NCI-H2227 treated with DMSO at 0.1 percent for 48 hours (cell line): ENCODE measurements at regions not wholly inside any gene's neighbourhood (a gene's known extent, or its start where the extent isn't known, plus 50 kb on each side); places are given as distances from the start of the nearest gene placed in this dataset.
A peak's percentile ranks its signal among the peaks of the same experiment; 100 is the strongest.

ENCODE experiments used
- DNase-seq: peaks from one replicate; lab custom pipeline; 2025; lab: John Stamatoyannopoulos, UW

DNA sequence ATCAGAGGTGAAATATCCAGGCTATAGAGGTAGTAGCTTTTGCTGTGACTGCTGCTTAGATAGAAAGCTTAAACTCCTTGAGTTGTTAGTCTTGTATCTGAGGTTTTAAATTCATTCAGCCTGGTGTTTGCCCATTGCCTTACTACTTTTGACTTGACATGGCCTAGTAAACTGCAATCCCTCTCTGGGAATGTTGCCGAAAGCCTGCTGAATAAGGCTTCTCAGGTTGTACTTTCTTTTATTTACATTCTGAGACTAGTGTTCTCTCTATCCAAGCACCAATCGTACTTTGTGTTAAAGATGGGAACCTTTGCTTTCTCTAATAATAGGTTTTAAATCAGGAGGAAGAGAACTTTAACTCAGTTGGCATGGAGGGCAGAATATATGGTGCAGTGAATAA lies 357.6 kb upstream of the CWC22 start:
- peak; percentile 96 for DNase-seq

DNA sequence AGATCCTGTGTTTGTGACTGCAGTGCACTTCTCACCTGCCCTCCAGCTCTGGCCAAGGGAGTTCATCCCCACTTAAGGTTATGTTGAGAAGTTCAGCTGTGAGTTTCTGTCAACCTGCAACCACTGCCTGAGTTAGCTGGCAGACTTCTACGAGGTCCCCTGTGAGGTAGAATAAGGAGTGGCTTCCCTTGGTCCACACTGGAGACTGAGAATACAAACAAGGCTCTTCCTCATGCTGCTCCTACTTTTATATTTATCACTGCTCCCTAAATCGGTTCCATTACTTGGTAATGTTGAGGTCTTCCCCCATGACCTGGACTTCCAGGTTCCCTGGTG lies 353.2 kb upstream of the CWC22 start:
- no peak for DNase-seq

DNA sequence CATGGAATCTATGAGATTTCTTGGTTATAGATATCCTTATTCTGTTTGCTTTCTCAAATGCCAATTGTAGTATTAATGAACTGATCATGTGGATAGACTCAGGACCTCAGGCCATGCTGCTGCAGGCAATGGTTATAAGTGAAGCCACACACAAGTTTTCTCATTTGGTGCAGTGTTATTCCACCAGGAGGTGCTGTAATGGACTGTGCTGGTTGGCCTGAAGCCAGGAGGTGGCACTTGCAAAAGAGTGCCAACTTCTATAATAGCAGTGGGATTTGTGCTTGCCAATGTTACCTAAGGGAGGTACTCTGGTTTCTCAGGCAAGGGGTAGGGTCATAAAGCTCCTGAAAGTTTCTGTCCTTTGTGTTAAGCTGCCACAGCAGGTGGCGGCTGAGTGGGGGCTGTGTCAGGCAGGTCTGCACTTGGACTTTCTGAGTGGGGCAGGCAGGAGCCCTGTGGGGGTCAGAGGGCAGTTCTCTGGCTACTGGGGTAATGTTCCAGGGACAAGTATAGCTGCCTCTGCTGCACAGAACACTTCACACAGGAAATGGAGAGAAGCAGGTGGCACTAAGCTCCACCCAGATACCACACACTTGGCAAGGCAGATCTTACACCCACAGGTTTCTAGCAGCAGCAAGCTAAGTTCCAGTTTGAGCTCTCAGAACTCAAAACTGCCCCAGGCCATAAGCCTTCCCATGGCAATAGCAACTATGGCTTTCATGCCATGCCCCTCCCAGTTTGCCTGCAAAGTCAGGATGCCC lies 352.6 kb upstream of the CWC22 start:
- no peak for DNase-seq

DNA sequence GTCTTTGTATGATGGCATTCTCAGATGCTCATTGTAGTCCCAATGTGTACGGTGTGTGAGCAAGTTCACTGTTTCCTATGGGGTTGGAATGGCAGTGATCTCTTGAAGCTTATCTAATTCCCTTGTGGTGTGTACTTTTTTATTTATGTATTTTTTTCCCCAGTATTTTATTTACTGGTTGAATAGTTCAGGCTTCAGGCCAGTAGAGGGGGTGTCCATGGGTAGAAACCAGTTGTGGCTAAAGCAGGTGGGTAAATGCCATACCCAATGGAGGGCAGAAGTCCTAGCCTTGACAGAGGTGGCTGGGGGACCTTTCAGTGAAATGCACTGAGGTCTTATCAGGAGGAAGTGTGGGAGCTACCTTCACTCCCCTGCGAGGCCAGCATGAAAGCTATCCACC lies 351.4 kb upstream of the CWC22 start:
- no peak for DNase-seq

DNA sequence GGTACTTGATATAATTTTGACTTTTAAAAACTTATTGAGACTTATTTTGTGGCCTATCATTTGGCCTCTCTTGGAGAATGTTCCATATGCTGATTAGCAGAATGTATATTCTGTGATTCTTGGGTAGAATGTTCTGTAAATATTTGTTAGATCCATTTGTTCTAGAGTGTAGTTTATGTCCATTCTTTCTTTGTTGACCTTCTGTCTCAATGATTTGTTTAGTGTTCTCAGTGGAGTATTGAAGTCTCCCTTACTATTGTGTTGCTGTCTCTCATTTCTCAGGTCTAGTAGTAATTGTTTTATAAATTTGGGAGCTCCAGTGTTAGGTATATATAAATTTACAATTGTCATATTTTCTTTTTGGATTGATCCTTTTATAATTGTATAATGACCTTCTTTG lies 349.6 kb upstream of the CWC22 start:
- no peak for DNase-seq

DNA sequence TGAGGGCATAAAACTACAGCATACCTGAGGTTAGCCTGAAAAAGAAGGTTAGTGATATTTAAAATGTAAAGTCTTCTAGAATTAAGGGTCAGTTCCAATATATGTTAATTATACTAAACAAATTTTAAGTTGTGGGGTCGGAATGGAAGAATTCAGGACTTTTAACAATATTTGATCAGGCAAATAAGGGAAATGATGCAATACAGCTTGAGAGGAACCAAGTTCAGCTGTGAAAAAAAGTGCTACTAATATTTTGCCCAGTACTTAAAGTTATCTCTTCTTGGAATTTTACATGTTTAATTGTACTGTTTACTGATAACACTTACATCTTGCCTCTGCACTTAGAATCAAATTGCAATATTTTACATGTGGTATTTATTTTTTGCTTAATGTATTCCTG lies 345.5 kb upstream of the CWC22 start:
- no peak for DNase-seq

DNA sequence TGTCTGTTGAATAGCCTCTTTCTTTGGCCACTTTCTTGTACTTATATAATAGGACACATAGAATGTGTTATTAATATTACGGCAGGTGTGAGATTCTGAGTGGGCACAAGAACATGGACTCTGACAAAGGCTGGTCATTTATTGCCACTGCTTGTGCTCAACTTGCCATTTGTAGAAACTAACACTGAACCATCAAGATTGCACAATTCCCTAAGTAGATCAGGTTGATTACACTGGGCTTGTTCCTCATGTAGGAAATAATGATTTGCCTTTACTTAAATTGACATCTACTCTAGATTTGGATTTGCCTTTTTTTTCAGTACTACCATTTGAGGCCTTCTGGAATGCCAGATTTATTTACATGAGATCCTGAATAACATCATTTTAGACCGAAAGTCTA lies 342.7 kb upstream of the CWC22 start:
- DNase-seq: no peak

DNA sequence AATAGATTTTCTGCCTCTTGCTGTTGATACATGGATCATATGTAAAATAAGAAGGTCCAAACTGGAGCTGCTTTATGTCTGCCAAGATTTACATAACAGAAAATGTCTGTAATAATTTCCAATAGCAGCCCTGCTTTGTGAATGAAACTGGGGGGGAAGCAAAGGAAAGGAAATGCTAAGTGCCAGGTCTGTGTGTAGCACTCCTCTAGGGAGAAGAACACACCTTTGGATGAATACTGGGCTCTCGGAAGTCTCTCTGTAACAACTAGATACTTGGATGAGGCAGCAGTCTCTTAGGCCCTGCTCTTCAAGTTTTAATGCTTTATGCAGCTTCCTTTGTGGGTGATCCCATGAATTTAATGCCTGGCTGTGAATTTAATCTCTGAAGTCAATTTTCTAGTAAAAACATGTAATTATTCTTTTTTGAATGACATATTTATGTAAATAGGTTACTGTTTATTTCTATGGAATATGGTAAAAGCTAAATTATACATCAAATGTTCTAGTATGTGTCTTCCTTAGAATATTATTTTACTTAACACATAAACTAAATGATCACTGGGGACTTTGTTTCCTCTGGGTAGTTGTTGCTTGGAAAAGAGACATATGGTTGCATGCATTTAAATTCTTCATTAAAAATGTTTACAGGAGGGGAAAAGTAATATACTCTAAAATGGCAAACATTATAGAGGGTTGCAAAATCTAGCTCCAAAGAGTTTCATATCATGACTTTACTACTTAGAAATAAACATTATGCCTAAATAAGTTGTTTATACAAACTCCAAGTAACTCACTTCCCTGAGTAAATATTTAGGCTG lies 336.6 kb upstream of the CWC22 start:
- DNase-seq: no peak

DNA sequence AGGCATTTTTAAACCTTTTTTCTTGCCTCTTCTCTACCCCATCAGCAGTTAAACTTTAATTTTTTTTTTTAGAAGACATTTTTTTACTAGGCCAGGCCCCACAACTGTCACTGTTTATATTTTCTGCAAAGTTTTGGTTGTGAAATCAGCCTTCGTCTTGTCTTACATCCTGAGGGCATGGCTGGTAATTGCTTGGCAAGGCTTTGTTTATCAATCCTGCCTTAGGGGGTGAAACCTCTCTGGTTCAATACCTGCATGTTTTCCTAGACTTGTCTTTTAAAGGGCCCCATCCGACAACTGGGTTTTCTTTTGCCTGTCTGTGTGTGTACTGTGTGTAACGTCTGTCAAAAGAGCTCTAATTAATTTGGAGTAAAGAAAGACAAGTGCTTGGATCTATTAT lies 330.0 kb upstream of the CWC22 start:
- no peak for DNase-seq

DNA sequence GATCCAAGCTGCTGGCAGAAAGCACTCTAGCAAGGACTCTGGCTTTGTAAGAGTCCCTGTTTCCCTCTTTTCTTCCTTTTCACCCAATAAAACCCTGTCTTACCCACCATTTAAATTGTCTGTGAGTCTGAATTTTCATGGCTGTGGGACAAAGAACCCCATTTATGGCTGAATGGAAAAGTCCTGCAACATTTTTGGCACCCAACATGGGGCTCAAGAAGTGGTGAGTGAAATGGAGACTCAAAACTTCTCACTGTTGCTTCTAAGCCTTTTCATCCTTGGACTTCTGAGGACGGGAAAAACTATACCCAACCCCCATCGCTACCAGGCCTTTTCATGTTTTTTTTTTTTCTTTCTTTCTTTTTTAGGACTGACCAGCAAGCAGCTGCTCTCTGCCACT lies 329.5 kb upstream of the CWC22 start:
- no peak for DNase-seq

DNA sequence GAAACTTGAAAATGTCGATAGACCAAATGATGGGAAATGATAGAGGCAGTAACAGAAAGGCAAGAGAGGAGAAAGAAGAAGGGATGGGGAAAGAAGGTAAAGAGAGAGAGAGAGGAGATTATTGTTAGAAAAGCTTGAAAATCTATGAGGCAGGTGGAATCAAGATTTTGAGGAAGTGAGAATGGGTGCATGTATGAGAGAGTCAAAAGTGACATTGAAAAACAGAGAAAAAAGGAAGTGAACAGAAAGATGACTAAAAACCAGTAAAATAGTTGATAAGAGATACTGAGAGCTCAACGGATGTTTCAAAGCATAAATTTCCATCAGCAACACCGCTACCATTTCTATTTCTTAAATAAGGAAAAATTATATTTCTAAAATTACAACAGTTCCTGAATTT lies 327.4 kb upstream of the CWC22 start:
- DNase-seq: no peak

DNA sequence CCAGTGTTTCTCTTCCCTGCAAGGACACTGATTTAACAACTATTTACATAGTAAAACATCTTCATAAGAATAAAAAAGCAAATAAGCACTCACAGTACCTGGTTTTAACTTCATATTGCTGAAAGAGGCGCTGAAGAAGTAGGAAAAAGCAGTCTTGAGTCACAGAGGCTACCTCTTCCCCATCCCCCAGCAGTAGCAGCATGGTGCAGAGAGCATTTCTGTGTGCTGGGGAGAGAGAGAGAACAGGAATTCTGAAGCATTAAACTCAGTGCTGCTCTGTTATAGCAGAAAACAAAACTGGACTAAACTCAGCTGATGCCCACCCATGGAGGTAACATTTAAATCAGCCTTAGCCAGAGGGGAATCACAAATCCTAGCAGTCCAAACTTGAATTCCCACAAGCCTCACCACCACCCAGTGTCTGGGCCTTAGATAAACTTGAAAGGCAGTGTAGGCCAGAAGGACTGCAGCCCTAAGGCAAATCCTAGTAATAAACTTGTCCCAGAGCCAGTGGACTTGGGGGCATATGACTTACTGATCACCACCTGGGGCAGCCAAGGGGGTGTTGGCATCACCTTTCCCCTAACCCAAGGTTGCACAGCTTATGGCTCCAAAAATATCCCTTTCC lies 321.8 kb upstream of the CWC22 start:
- DNase-seq: no peak

DNA sequence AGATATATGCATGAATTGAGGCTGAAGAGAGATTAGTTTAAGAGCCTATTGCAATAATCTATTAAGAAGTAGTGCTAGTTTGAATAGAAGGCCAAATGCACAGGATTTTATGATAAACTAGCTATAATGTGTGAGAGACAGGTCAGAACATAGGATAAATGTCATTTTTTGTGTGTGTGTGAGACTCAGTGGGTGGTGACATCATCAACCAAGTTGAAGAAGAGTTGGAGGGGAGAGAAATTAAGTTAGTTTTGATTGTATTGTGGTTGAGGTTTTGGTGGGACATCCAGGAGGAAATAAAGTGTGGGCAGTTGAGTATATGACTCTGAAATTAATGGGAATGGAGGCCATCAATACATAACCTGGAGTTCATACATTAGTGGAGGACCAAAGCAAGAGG lies 320.1 kb upstream of the CWC22 start:
- DNase-seq: no peak

DNA sequence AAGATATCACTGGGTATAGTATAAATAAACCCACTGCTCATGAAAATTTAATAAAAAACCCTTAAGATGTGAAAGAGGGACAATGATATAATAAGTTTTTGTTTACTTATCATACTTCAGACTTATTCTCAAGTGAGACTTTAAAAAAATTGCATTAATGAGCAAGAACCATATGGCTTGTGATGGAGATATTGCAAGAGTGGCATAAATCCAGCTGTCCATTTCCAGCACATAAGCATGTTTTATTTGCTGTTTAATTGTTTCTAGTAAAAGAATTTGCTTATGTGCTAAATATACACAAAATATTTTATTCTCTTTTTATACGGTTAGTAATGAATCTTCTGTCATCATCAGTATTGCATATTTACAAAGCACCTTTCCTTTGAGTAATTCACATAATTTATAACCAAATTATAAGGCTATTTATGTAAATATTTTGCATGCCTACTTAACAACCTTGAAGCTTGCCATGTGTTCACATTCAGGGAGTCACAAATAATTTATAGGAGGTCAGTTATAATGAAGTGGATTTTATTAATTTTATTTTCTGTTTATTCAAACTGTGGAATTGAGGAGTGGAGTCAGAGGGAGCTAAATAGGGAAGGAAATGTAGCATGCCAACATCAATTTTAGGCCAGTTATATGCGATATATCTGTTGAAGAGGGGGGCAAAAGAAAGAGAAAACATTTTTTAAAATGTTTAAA lies 318.5 kb upstream of the CWC22 start:
- DNase-seq: no peak

DNA sequence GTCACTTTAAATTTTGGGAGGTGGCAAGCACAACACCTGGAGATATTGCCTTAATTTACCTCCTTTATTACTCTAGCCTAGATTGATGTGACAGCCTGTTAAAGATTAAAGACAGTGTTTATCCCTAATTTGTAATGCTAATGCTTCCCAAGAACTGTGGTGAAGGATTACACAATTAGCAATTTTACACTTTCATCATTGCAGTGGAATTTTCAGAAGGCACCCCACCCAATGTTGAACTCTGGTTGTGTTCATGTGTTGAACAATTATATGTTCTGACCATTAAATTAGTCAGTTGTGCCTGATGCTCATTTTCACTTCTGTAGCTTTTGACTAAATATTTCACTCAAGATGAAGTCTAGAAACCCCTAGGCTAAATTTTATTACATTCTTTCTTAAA lies 317.1 kb upstream of the CWC22 start:
- no peak for DNase-seq

DNA sequence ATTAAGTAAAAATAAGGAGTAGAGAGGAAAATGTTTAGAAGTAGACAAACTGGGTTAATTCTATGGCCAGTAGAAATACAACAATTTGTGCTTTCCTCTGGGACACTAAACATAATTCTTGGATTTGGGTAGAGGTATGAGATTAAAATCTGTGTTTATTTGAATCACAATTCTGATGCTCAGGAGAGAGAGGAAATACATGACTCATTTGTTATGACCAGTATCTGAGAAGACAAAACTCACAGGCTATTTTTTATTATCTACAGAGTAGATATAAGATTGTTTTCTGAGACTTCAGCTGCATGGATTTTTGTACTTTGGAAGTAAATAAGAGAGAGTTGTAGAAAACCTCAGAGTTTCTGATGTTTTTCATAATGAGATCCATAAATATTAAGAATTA lies 315.7 kb upstream of the CWC22 start:
- DNase-seq: no peak

DNA sequence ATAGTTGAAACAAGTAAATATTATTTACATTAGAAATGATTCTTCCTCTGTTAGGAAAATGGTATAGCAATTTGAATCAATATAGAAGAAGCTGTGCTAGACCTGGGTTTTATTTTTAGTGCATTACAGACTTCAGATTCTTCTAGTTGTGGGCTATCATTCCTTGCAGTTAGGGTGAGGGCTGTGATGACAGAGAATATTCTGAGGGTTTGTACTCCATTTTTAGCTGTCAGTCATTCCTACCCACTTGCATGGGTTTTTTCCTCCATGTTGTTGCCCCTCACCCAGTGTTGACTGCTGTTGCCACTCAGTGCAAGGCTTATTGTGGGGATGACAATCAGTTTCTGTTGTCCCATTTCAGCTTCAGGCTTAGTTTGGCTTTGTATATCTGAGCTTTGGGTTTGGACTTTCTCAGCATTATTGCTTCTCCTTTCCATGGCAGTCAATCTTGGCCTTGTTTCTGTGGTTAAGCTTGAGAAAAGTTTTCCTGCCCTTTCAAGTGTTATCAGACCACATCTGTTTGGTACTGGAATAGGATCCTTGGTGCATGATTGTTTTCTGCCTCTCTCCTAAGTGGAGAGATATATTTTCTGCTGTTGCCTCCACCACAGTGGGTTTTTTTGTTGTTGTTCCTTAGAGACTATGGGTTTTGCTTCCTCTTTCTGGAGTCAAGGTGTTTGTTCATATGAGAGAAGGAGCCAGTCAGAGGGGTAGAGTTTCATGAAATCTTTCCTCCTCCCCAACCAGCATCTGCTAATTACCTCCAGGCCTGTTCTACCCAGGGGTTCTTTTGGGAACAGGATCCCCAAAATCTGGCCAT lies 312.7 kb upstream of the CWC22 start:
- DNase-seq: no peak

DNA sequence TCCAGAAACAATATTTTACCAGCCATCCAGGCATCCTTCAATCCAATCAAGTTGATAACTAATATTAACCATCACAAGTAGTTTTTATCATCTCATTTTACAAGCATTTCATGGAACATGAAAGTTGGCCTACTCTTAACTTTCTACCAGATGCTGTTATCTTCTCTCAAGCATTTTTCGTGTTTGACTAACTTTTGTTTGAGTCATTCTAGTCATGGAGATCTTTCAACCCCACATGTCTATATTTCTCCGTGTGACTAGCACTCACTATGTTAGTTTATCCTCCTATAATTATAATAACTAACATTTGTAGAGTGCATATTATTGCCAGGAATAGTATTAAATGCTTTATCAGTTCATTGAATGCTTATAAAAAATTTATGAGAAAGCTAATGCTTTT lies 307.0 kb upstream of the CWC22 start:
- DNase-seq: no peak

DNA sequence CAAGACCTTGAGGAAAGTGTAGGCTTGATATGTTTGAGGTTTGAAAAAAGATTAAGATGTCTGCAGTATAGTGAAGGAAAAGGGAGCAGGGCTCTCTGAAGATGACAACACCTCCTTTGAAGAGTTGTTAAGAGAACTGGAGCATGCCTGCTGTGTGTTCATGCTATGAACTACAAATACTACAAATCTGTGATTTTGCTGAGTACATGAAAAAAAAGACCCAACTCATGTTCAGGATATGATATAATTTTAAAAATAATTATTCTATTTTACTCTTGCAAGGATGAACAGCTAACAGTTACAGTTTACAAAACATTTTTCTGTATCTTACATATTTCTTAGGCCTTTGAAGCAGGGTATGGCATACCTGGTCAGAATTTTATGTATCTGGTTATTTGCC lies 305.4 kb upstream of the CWC22 start:
- DNase-seq: no peak

DNA sequence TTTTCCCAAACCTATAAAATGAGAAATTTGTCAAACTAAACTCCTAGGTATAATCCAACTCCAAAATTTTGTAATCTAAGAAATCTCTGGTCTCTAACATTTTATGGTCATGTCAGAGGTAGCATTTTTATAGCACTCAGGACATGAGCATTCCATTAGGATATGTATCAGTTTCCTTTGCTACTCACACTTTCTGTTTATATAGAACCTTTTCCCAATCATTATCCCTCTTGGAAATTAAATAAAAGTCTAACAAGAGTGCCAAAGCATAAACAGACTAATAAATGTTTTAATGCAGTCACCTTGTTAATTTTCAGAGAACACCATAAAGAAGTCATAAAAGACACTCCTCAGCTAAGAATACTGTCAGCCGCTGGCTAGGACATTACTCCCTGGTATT lies 300.0 kb upstream of the CWC22 start:
- DNase-seq: no peak

DNA sequence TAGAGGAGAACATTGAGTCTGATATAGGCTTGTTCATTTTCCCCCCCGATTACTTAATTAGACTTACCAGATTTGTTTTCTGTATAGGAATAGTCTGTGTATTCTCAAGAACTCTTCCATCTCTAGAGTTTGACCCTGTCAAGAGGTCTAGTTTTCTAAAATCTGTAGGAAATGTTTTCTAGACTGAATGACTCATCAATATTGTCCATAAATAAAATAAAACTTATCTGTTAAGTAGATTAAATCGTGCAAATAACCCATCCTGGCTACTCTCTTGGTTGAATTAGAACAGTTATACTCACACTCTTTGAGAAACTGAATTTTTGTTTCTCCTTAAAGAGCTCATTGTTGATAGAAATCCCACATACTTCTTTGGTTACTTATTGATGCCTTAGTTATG lies 299.2 kb upstream of the CWC22 start:
- DNase-seq: no peak
